HG03066 (cell line): ENCODE measurements at regions not wholly inside any gene's neighbourhood (a gene's known extent, or its start where the extent isn't known, plus 50 kb on each side); places are given as distances from the start of the nearest gene placed in this dataset.
"Not testable (repeated sequence)": the region's sequence is repeated elsewhere in the genome, so short reads cannot be mapped to it uniquely, and the experiment has no call there.

Experiments
- ATAC-seq: cut with Tn5 transposase; IDR thresholded peaks from one replicate; pipeline ENCODE4 v1.9.1; 2021; ENCODE audit warnings: low read depth; ENCODE audit not compliant: unreplicated experiment

GRCh38 chr5:135279328-135279727, 119.7 kb downstream of the MACROH2A1 start:
- ATAC-seq: no peak

- no peak for ATAC-seq
Measured at GRCh38 chr5:135276151-135276550, 122.9 kb downstream of the MACROH2A1 start.

GRCh38 chr5:135273212-135273611, 125.8 kb downstream of the MACROH2A1 start:
- no peak for ATAC-seq

- no peak for ATAC-seq
Measured at GRCh38 chr5:135272311-135272805, 126.7 kb downstream of the MACROH2A1 start.

- no peak for ATAC-seq
Measured at GRCh38 chr5:135271533-135272310, 127.3 kb downstream of the MACROH2A1 start.

- ATAC-seq: no peak
Measured at GRCh38 chr5:135269931-135270421, 129.1 kb downstream of the MACROH2A1 start.

- no peak for ATAC-seq
Measured at GRCh38 chr5:135269199-135269598, 129.8 kb downstream of the MACROH2A1 start.

GRCh38 chr5:135266975-135267374, 132.1 kb downstream of the MACROH2A1 start:
- ATAC-seq: no peak

GRCh38 chr5:135266303-135266635, 132.8 kb downstream of the MACROH2A1 start:
- ATAC-seq: no peak

GRCh38 chr5:135265497-135266302, 133.3 kb downstream of the MACROH2A1 start:
- ATAC-seq: no peak

- ATAC-seq: no peak
Measured at GRCh38 chr5:135264451-135265440, 134.3 kb downstream of the MACROH2A1 start.

- ATAC-seq: no peak
Measured at GRCh38 chr5:135263022-135263668, 135.9 kb downstream of the MACROH2A1 start.

- no peak for ATAC-seq
Measured at GRCh38 chr5:135262364-135262763, 136.7 kb downstream of the MACROH2A1 start.

- not testable (repeated sequence) for ATAC-seq
Measured at GRCh38 chr5:135260108-135260507, 138.9 kb downstream of the MACROH2A1 start.

- no peak for ATAC-seq
Measured at GRCh38 chr5:135255461-135256178, 143.4 kb downstream of the MACROH2A1 start.

GRCh38 chr5:135254183-135254582, 144.8 kb downstream of the MACROH2A1 start:
- ATAC-seq: no peak

- no peak for ATAC-seq
Measured at GRCh38 chr5:135253601-135254178, 145.3 kb downstream of the MACROH2A1 start.

- no peak for ATAC-seq
Measured at GRCh38 chr5:135251093-135251492, 147.9 kb downstream of the MACROH2A1 start.

GRCh38 chr5:135250671-135251070, 148.4 kb downstream of the MACROH2A1 start:
- ATAC-seq: no peak
